ENCODE measurements at regions not wholly inside any gene's neighbourhood (a gene's known extent, or its start where the extent isn't known, plus 50 kb on each side); places are given as distances from the start of the nearest gene placed in this dataset.

- TF ChIP-seq CTCF (IDR thresholded peaks at IDR 0.05; ENCODE audit: poor library complexity) (no peak), EZH2 (IDR thresholded peaks at IDR 0.05; ENCODE audit: borderline replicate concordance) (no peak)
Measured at GRCh38 chr9:89739916-89740315, 135.1 kb downstream of the GADD45G start.

All from hepatocyte (in vitro differentiated cells).